DOHH2 (cell line): ENCODE measurements at regions not wholly inside any gene's neighbourhood (a gene's known extent, or its start where the extent isn't known, plus 50 kb on each side); places are given as distances from the start of the nearest gene placed in this dataset.

Experiments
- H3F3A ChIP-seq: fragments of 200-600 bp; sonication (generic), shearing (Covaris generic); 2 replicates; pipeline ENCODE4 v1.6.0; 2016; ENCODE audit warnings: antibody characterized with exemption, mild to moderate bottlenecking; ENCODE audit not compliant: control insufficient read depth, insufficient read depth
- H3K27ac ChIP-seq: fragments of 200-600 bp; sonication (generic); 2 replicates; pipeline ENCODE4 v1.5.1; 2014; ENCODE audit warnings: low read depth, mild to moderate bottlenecking, low read length, moderate library complexity
- H3K27me3 ChIP-seq: fragments of 200-600 bp; sonication (generic); 2 replicates; pipeline ENCODE4 v1.6.1; 2014; ENCODE audit warnings: mild to moderate bottlenecking, low read length, mixed read lengths; ENCODE audit not compliant: control insufficient read depth
- H3K36me3 ChIP-seq: fragments of 200-600 bp; sonication (generic); 2 replicates; pipeline ENCODE4 v1.6.1; 2014; ENCODE audit warnings: mild to moderate bottlenecking, low read length, moderate library complexity, mixed read lengths; ENCODE audit not compliant: control insufficient read depth
- H3K4me1 ChIP-seq: fragments of 200-600 bp; sonication (generic); 2 replicates; pipeline ENCODE4 v1.6.1; 2014; ENCODE audit warnings: mild to moderate bottlenecking, low read length, mixed read lengths; ENCODE audit not compliant: control insufficient read depth
- H3K4me2 ChIP-seq: fragments of 200-600 bp; sonication (generic); 2 replicates; pipeline ENCODE4 v1.6.0; 2014; ENCODE audit warnings: mild to moderate bottlenecking, low read length, moderate library complexity
- H3K4me3 ChIP-seq: fragments of 200-600 bp; sonication (generic); 2 replicates; pipeline ENCODE4 v1.5.1; 2014; ENCODE audit warnings: mild to moderate bottlenecking, low read length, mixed read lengths
- H3K79me2 ChIP-seq: fragments of 200-600 bp; sonication (generic); 2 replicates; pipeline ENCODE4 v1.6.1; 2014; ENCODE audit warnings: mild to moderate bottlenecking, low read length, mixed read lengths; ENCODE audit not compliant: control insufficient read depth
- H3K9me2 ChIP-seq: fragments of 200-600 bp; sonication (generic); replicated peaks from 2 replicates; pipeline ENCODE4 v1.6.1; 2014; ENCODE audit warnings: mild to moderate bottlenecking, low read length, mixed read lengths; ENCODE audit not compliant: control insufficient read depth
- H3K9me3 ChIP-seq: fragments of 200-600 bp; sonication (generic); 2 replicates; pipeline ENCODE4 v1.6.1; 2014; ENCODE audit warnings: antibody characterized with exemption, low read length, mixed read lengths; ENCODE audit not compliant: control insufficient read depth, insufficient read depth
- H4K20me1 ChIP-seq: fragments of 200-600 bp; sonication (generic); 2 replicates; pipeline ENCODE4 v1.6.0; 2014; ENCODE audit warnings: low read depth, mild to moderate bottlenecking, antibody characterized with exemption, low read length, moderate library complexity; ENCODE audit not compliant: control insufficient read depth, insufficient read depth
- EZH2phosphoT487 ChIP-seq: fragments of 200-600 bp; sonication (generic); IDR thresholded peaks from 2 replicates; pipeline ENCODE4 v1.6.1; 2017; ENCODE audit warnings: borderline replicate concordance, mild to moderate bottlenecking, antibody characterized with exemption, low read length, moderate library complexity, mixed read lengths
- TF ChIP-seq, protein P1 (sequence below): fragments of 200-600 bp; sonication (generic); IDR thresholded peaks from one replicate; pipeline ENCODE4 v1.5.1; 2014; ENCODE audit warnings: antibody characterized with exemption, mild to moderate bottlenecking, low read depth, low read length; ENCODE audit not compliant: poor library complexity, severe bottlenecking

DNA sequence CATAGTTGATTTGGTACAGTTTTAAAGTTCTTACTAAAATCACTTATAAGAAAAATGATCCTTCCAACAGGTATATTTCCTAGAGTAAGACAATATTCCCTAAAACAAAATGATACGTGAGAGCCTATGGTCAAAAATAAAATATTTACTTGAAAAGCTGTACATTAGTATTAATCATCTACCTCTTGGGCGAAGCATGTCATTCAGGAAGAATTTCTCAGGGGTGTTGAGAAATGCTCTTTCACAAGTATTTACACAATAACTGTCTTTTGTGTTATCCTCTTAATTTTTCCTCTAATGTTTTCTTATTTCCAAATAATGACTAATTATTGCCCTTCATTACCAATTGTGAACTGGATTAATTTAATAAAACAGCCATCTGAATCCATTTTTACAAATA, 466.3 kb downstream of the SATB2 start:
- no peaks in the 10 kb centered on the region for H4K20me1 ChIP-seq
- no peaks in the 10 kb centered on the region for H3K36me3 ChIP-seq
- no peaks in the 10 kb centered on the region for H3F3A ChIP-seq
- H3K4me1 ChIP-seq, result no peaks in the 10 kb centered on the region
- H3K27ac ChIP-seq, result no peak overlapping the region
- H3K9me3 ChIP-seq, result no peaks in the 10 kb centered on the region
- TF ChIP-seq EZH2phosphoT487, result no peak
- TF ChIP-seq, protein P1, sequence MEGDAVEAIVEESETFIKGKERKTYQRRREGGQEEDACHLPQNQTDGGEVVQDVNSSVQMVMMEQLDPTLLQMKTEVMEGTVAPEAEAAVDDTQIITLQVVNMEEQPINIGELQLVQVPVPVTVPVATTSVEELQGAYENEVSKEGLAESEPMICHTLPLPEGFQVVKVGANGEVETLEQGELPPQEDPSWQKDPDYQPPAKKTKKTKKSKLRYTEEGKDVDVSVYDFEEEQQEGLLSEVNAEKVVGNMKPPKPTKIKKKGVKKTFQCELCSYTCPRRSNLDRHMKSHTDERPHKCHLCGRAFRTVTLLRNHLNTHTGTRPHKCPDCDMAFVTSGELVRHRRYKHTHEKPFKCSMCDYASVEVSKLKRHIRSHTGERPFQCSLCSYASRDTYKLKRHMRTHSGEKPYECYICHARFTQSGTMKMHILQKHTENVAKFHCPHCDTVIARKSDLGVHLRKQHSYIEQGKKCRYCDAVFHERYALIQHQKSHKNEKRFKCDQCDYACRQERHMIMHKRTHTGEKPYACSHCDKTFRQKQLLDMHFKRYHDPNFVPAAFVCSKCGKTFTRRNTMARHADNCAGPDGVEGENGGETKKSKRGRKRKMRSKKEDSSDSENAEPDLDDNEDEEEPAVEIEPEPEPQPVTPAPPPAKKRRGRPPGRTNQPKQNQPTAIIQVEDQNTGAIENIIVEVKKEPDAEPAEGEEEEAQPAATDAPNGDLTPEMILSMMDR, result no peak
- H3K4me2 ChIP-seq, result no peak overlapping the region
- no peaks in the 10 kb centered on the region for H3K79me2 ChIP-seq
- no peak overlapping the region for H3K4me3 ChIP-seq
- no peaks in the 10 kb centered on the region for H3K9me2 ChIP-seq
- H3K27me3 ChIP-seq, result no peaks in the 10 kb centered on the region

DNA sequence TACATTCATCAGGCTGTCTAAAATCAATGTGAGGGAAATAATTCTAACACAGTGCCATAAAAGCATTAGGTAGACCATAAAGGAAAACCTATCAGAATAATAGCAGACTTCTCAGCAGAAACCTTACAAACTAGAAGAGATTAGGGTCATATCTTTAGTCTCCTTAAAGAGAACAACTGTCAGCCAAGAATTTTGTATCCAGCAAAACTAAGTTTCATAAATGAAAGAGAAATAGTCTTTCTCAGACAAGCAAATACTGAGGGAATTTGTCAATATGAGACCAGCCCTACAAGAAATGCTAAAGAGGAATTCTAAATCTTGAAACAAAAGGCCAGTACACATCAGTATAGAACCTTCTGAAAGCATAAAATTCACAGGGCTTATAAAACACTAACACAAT, 482.0 kb downstream of the SATB2 start:
- H3F3A ChIP-seq, result no peaks in the 10 kb centered on the region
- TF ChIP-seq EZH2phosphoT487, result no peak
- TF ChIP-seq, protein P1, result no peak
- no peaks in the 10 kb centered on the region for H3K9me2 ChIP-seq
- H3K27me3 ChIP-seq, result no peaks in the 10 kb centered on the region
- H3K4me3 ChIP-seq, result no peak overlapping the region
- H3K4me2 ChIP-seq, result no peak overlapping the region
- no peaks in the 10 kb centered on the region for H3K36me3 ChIP-seq
- no peaks in the 10 kb centered on the region for H4K20me1 ChIP-seq
- no peaks in the 10 kb centered on the region for H3K79me2 ChIP-seq
- H3K27ac ChIP-seq, result no peak overlapping the region
- no peaks in the 10 kb centered on the region for H3K4me1 ChIP-seq
- peaks cover 5% of the 10 kb centered on the region; the same call in 1 of the 2 replicates for H3K9me3 ChIP-seq

DNA sequence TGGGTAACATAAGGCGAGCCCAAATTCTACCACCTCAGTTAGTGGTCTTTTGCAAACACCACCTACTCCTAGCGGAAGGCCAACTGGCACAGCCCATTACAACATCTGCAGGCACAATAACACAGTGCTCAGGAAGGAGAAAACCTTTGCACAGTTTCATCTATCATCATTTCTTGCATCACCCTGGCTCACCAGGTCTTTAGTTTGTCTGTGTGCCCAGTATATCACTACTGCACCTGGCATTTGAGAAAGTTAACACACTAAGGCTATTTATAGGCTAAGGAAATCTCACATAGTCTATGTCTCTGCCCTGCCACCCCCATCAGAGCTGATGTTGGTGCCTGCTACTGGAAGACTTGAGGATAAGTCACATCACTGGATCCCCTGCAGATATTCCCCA, 484.0 kb downstream of the SATB2 start:
- Histone ChIP-seq H3F3A (no peaks in the 10 kb centered on the region), H3K27ac (no peak overlapping the region), H3K4me1 (no peaks in the 10 kb centered on the region), H4K20me1 (no peaks in the 10 kb centered on the region), H3K36me3 (no peaks in the 10 kb centered on the region), H3K9me3 (peaks cover 5% of the 10 kb centered on the region; the same call in 1 of the 2 replicates), H3K79me2 (no peaks in the 10 kb centered on the region), H3K4me2 (no peak overlapping the region), H3K9me2 (no peaks in the 10 kb centered on the region), H3K27me3 (no peaks in the 10 kb centered on the region), H3K4me3 (no peak overlapping the region)
- no peak for TF ChIP-seq EZH2phosphoT487
- TF ChIP-seq, protein P1, result no peak
